ENCODE measurements at regions not wholly inside any gene's neighbourhood (a gene's known extent, or its start where the extent isn't known, plus 50 kb on each side); places are given as distances from the start of the nearest gene placed in this dataset.

DNA sequence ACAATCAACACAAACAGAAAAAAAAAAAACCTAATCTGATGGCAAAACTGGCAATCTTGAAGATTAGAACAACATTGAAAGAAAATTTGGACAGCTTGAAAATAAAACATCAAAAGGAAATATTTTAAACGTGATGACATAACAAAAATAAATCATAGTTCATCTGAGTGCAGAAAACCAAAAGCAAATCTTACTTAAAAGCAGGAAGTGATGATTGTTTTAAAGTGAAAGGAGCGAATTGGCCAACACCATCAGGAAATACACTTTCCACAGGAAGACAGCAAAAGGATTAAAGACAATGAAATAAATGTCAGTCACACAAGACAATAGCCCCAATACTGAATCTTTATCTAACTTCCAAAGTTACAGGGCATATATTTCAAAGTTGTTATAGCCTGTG is 696.5 kb upstream of the CHORDC1 start:
- Histone ChIP-seq H3K36me3 (no peaks in the 10 kb centered on the region), H3K4me1 (ENCODE audit: control insufficient read depth in 1 of 2, low read depth in 2 of 2) (no peaks in the 10 kb centered on the region), H3K9me3 (no peaks in the 10 kb centered on the region), H3K4me3 (no peak overlapping the region), H3K27me3 (replicated peaks; ENCODE audit: insufficient read depth) (no peaks in the 10 kb centered on the region), H3K27ac (no peak overlapping the region)
- ATAC-seq (ENCODE audit: insufficient number of reproducible peaks, low FRiP score, low read depth) (no peak), DNase-seq (ENCODE audit: low spot score) (no peak)
- TF ChIP-seq CTCF (IDR thresholded peaks at IDR 0.05), result no peak

- no peak overlapping the region for H3K4me3 ChIP-seq
- no peaks in the 10 kb centered on the region for H3K36me3 ChIP-seq
- no peak overlapping the region for H3K27ac ChIP-seq
- no peaks in the 10 kb centered on the region for H3K27me3 ChIP-seq (replicated peaks; ENCODE audit: insufficient read depth)
- no peaks in the 10 kb centered on the region for H3K9me3 ChIP-seq
- ATAC-seq (ENCODE audit: insufficient number of reproducible peaks, low FRiP score, low read depth) (no peak), DNase-seq (ENCODE audit: low spot score) (no peak)
- H3K4me1 ChIP-seq (ENCODE audit: control insufficient read depth in 1 of 2, low read depth in 2 of 2), result no peaks in the 10 kb centered on the region
- no peak for TF ChIP-seq CTCF (IDR thresholded peaks at IDR 0.05)
Measured at GRCh38 chr11:90916706-90917105, 693.9 kb upstream of the CHORDC1 start.

- H3K27me3 ChIP-seq (replicated peaks; ENCODE audit: insufficient read depth), result no peaks in the 10 kb centered on the region
- no peak overlapping the region for H3K4me3 ChIP-seq
- no peak for TF ChIP-seq CTCF (IDR thresholded peaks at IDR 0.05)
- no peaks in the 10 kb centered on the region for H3K36me3 ChIP-seq
- no peak for DNase-seq (ENCODE audit: low spot score)
- no peak overlapping the region for H3K27ac ChIP-seq
- no peaks in the 10 kb centered on the region for H3K9me3 ChIP-seq
- no peak for ATAC-seq (ENCODE audit: insufficient number of reproducible peaks, low FRiP score, low read depth)
- H3K4me1 ChIP-seq (ENCODE audit: control insufficient read depth in 1 of 2, low read depth in 2 of 2), result no peaks in the 10 kb centered on the region
Measured at GRCh38 chr11:90913131-90913668, 690.4 kb upstream of the CHORDC1 start.

DNA sequence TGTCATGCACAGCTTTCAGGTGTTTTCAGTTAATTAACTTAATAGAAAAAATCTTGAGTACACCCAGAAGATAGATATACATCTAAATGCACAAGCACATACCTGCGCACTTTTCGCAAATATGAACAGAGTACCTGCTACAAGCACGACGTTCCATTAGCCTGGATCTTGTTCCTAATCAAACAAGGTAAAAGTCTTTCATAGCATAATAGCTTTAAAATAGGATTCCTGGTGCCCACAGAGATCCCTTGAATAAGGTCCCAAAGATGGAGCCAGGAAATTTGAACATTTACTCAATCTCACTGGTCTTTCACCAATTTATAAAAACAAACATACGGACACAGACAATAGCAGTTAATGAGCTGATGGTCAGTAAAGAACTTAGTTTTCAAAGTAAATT is 689.8 kb upstream of the CHORDC1 start:
- H3K4me3 ChIP-seq, result no peak overlapping the region
- DNase-seq (ENCODE audit: low spot score) (no peak), ATAC-seq (ENCODE audit: insufficient number of reproducible peaks, low FRiP score, low read depth) (no peak)
- no peaks in the 10 kb centered on the region for H3K27me3 ChIP-seq (replicated peaks; ENCODE audit: insufficient read depth)
- TF ChIP-seq CTCF (IDR thresholded peaks at IDR 0.05), result no peak
- no peaks in the 10 kb centered on the region for H3K36me3 ChIP-seq
- H3K9me3 ChIP-seq, result no peaks in the 10 kb centered on the region
- H3K4me1 ChIP-seq (ENCODE audit: control insufficient read depth in 1 of 2, low read depth in 2 of 2), result no peaks in the 10 kb centered on the region
- H3K27ac ChIP-seq, result no peak overlapping the region

DNA sequence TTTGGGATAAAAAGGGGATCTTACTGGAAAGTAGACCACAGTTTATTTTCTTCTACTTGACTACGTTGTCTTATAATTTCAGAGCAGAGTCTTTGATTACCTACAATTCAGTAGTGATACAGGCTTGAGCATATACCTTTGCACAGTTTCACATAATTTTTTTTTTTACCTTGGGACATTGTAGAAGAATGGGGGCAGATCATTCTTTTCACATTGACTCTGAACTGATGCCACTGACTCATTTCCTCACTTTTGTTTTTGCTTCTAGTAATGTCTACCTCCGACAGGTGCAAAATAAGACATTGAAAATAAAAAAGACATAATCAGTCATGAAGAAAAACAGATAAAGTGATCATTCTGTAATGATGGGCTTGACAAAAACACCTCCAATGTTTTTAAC is 688.3 kb upstream of the CHORDC1 start:
- H3K4me1 ChIP-seq (ENCODE audit: control insufficient read depth in 1 of 2, low read depth in 2 of 2), result no peaks in the 10 kb centered on the region

More for the DNA sequence above, 688.3 kb upstream of the CHORDC1 start:
- ATAC-seq (ENCODE audit: insufficient number of reproducible peaks, low FRiP score, low read depth), result no peak
- Histone ChIP-seq H3K36me3 (no peaks in the 10 kb centered on the region), H3K27ac (no peak overlapping the region), H3K27me3 (replicated peaks; ENCODE audit: insufficient read depth) (no peaks in the 10 kb centered on the region), H3K9me3 (no peaks in the 10 kb centered on the region), H3K4me3 (no peak overlapping the region)
- TF ChIP-seq CTCF (IDR thresholded peaks at IDR 0.05), result no peak
- no peak for DNase-seq (ENCODE audit: low spot score)
